Esophagus mucosa (tissue), 1 donor: ENCODE measurements at regions not wholly inside any gene's neighbourhood (a gene's known extent, or its start where the extent isn't known, plus 50 kb on each side); places are given as distances from the start of the nearest gene placed in this dataset.

Experiments
- ATAC-seq: fragments of 200-7000 bp; cut with Tn5 transposase; one replicate; pipeline ENCODE4 v1.9.1; 2020
- donor health status: DM: yes; HTN: yes; CAD: no.

- peak; percentile 57 for ATAC-seq
Observed at GRCh38 chr2:67516899-67517530, 119.9 kb downstream of the ETAA1 start.

- no peak for ATAC-seq
Observed at GRCh38 chr2:67522148-67522547, 125.0 kb downstream of the ETAA1 start.

- no peak for ATAC-seq
Observed at GRCh38 chr2:67524213-67524612, 127.1 kb downstream of the ETAA1 start.

- peak; percentile 55 for ATAC-seq
Observed at GRCh38 chr2:67524777-67525176, 127.6 kb downstream of the ETAA1 start.

GRCh38 chr2:67526283-67526682, 129.2 kb downstream of the ETAA1 start:
- no peak for ATAC-seq

GRCh38 chr2:67528320-67528719, 131.2 kb downstream of the ETAA1 start:
- ATAC-seq = peak; percentile 92

- ATAC-seq = no peak
Observed at GRCh38 chr2:67532387-67532786, 135.3 kb downstream of the ETAA1 start.

GRCh38 chr2:67534745-67535144, 137.6 kb downstream of the ETAA1 start:
- no peak for ATAC-seq

- ATAC-seq = no peak
Observed at GRCh38 chr2:67540962-67541361, 143.8 kb downstream of the ETAA1 start.

GRCh38 chr2:67544286-67544685, 147.2 kb downstream of the ETAA1 start:
- no peak for ATAC-seq

- ATAC-seq = no peak
Observed at GRCh38 chr2:67548317-67549201, 151.4 kb downstream of the ETAA1 start.

- no peak for ATAC-seq
Observed at GRCh38 chr2:67559156-67559555, 162.0 kb downstream of the ETAA1 start.

GRCh38 chr2:67560771-67561456, 163.8 kb downstream of the ETAA1 start:
- no peak for ATAC-seq

GRCh38 chr2:67561457-67561965, 164.4 kb downstream of the ETAA1 start:
- peak; percentile 70 for ATAC-seq

GRCh38 chr2:67564076-67564475, 166.9 kb downstream of the ETAA1 start:
- no peak for ATAC-seq

- no peak for ATAC-seq
Observed at GRCh38 chr2:67564626-67565025, 167.5 kb downstream of the ETAA1 start.

- ATAC-seq = no peak
Observed at GRCh38 chr2:67565262-67565661, 168.1 kb downstream of the ETAA1 start.

GRCh38 chr2:67565761-67566160, 168.6 kb downstream of the ETAA1 start:
- peak; percentile 74 for ATAC-seq

GRCh38 chr2:67566285-67566684, 169.2 kb downstream of the ETAA1 start:
- ATAC-seq = no peak

- ATAC-seq = no peak
Observed at GRCh38 chr2:67566958-67567635, 170.0 kb downstream of the ETAA1 start.

GRCh38 chr2:67567886-67568285, 170.8 kb downstream of the ETAA1 start:
- no peak for ATAC-seq

- ATAC-seq = no peak
Observed at GRCh38 chr2:67570611-67571010, 173.5 kb downstream of the ETAA1 start.
